SU-DHL-6 (cell line): ENCODE measurements at regions not wholly inside any gene's neighbourhood (a gene's known extent, or its start where the extent isn't known, plus 50 kb on each side); places are given as distances from the start of the nearest gene placed in this dataset.

ENCODE experiments used
- CTCF ChIP-seq: fragments of 200-600 bp; sonication (generic); IDR thresholded peaks from one replicate; pipeline ENCODE4 v1.5.1; 2017; ENCODE audit warnings: antibody characterized with exemption, mild to moderate bottlenecking, low read length, moderate library complexity; ENCODE audit not compliant: insufficient read depth, poor library complexity, severe bottlenecking
- EZH2phosphoT487 ChIP-seq: fragments of 200-600 bp; sonication (generic), shearing (Covaris generic); conservative IDR thresholded peaks from 2 replicates; pipeline ENCODE4 v1.6.1; 2018; ENCODE audit warnings: mild to moderate bottlenecking, antibody characterized with exemption, low read length, moderate library complexity, mixed read lengths

GRCh38 chr12:38158428-38159091 lies 158.0 kb upstream of the ALG10B start:
- no peak for TF ChIP-seq CTCF
- no peak for TF ChIP-seq EZH2phosphoT487
